ENCODE measurements at regions not wholly inside any gene's neighbourhood (a gene's known extent, or its start where the extent isn't known, plus 50 kb on each side); places are given as distances from the start of the nearest gene placed in this dataset.

DNA sequence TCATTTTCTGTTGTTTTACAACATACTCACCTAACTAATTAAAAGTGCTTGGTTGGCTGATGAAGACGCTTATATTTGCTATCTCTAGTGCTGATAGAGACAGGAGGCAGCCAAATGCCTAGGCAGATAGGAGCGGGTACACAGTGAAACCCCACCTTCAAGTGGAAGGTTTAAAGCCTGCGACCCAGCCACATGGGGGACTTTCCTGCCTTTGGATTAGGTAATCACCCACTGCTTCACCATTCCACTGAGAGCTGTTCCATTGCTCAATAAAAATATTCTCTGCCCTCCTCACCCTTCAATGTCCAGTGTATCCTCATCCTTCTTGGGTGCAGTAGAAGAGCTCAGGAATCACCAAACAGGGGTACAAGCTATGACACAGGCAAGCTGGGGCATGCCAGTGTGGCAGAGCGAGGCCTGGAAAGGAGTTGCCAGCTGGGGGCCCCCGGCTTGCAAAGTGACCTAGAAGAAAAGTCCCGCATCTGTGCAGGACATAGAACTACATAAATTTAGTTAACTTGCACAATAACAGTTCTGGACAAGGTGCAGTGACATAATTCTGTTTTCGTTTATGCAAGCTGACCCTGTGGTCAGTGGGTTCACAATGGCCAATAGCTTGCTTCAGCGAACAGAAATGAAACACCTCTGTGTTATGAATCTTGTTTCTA lies 112.0 kb upstream of the MLIP start:
- TF ChIP-seq CTCF (IDR thresholded peaks at IDR 0.05) (no peak), POLR2A (IDR thresholded peaks at IDR 0.05) (no peak)
